Iris pigment epithelial cell (primary cell): ENCODE measurements at regions not wholly inside any gene's neighbourhood (a gene's known extent, or its start where the extent isn't known, plus 50 kb on each side); places are given as distances from the start of the nearest gene placed in this dataset.
A peak's percentile ranks its signal among the peaks of the same experiment; 100 is the strongest.
"Not testable (repeated sequence)": the region's sequence is repeated elsewhere in the genome, so short reads cannot be mapped to it uniquely, and the experiment has no call there.

Experiments
- DNase-seq: peaks from one replicate; pipeline ENCODE4 v3.0.0-alpha.2; 2011; ENCODE audit warnings: low read depth

DNA sequence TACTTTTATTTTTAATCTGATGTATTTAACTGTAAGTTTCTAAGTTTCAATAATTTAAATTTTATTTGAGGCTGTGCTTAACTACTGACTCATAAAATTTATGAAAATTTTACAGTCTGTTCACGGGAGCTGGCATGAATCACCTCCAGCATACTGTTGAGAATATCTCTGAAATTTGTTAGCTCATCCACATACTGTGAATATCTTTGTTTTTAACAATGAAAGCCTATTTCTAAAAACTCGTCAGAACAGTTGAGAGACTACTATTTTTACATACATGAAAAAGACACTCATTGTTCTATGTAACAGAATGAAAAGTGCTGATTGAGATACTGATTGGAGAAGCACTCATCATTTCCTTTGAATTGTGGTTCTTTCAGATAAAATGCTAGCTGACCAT lies 749.3 kb downstream of the TENT5A start:
- peak; percentile 22 for DNase-seq

DNA sequence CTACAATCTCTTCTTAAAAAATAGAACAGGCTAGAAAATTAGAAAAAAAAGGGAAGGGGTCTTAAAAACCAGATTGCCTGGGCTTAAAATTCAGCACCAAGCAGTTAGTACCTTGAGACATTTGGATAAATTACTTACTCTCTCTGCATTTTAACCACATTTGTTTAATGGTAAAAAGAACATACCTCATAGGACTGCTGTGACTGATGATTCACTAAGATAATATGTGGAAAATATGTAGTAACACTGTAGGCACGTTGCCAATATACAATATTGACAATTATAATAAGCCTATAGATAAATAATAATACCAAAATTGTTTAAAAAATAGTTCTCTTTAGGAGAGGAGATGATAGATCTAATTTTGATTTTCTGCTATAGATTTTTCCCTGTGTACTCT lies 750.4 kb downstream of the TENT5A start:
- peak; percentile 33 for DNase-seq

DNA sequence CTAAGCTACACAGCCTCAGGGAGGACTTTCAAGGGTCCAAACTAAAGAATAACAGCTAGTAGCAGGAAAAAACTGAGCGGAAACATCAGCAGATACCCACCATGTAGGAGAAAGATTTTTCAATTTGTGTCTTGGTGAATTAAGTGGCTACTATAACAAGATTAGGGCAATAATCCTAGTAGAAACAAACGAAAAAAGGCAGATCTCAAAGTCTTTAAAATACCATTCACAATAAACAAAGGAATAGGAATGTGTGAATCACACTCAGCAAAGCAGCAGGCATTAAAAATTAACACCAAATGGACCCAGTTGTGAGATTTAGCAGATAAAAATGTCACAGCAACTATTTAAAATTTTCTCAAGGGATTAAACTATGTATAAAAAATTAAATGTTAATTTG lies 761.2 kb downstream of the TENT5A start:
- DNase-seq = no peak

DNA sequence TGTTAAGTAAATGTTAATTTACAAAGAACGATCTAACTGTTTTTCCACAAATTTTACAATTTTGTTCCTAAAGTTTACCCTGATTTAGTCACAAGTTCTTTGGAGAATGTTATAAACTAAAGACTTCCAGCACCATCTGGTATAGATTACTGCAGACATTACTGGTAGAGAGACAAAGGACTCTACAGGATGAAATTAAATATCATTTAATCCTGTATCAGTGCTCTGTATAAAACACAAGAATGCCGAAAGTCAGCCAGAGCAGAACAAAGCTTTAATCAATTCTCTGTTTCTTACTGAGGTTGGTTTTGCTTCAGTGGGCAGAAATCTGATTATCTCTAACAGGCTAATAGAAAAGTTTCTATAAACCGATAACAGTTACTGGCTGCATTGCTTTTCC lies 763.6 kb downstream of the TENT5A start:
- DNase-seq = no peak

DNA sequence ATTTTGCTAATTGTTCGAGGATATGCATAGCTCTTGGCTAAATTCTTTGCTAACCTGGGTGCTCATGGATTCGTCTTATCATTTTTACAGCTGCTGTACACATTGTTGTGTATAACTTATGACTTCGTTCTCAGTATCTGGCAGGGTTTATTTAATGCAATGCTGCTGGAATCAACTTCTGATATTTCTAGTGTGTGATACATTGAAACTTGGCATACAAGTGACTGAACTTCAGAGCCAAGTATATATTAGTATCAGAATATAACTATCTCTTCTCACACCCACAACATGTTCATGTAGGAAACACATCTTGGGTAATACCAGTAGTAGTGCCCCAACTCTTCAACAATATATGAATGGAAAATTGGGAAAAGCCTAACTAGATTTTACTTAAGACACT lies 764.2 kb downstream of the TENT5A start:
- no peak for DNase-seq

DNA sequence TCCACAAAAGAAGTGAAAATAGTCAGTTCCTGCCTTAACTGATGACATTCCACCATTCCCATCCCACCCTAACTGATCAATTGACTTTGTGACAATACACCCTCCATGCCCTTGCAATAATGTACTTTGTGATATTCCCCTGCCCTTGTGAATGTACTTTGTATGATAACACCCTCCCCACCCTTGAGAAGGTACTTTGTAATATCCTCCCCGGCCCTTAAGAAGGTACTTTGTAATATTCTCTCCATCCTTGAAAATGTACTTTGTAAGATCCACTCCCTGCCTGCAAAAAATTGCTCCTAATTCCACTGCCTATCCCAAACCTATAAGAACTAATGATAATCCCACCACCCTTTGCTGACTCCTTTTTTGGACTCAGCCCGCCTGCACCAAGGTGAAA lies 771.3 kb downstream of the TENT5A start:
- DNase-seq = not testable (repeated sequence)

DNA sequence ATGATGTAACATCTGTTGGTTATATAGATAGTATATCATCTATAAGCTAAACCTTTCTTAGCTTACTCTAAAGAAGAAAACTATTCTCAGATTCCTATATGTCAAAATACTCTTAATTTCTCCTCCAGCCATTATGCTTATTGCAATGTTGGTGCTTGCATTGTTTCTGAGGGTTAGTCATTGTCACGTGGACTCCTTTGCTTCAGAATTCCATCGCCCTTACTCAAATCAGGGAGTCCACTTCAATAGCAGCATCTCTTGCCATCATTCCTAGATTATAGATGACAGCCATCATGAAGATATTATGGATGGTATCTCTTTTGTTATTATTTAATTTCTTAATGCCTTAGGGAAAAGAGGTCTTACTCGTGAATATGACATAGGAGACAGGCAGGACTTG lies 776.1 kb downstream of the TENT5A start:
- DNase-seq = no peak

DNA sequence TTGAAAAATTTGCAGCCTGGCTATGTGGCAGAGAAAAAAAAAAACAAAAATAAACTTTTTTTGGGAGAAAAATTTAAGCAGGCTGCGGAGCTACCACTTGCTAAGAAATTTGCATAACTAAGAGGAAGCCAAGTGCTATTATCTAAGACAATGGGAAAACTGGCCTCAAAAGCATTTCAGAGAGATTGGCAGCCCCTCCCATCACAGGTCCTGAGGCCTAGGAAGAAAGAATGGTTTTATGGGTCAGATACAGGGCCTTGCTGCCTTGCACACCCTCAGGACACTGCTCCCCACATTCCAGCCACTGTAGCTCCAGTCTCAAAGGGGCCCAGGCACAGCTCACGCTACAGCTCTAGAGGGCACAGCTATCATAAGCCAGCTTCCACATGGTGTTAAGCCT lies 777.9 kb downstream of the TENT5A start:
- DNase-seq = no peak

DNA sequence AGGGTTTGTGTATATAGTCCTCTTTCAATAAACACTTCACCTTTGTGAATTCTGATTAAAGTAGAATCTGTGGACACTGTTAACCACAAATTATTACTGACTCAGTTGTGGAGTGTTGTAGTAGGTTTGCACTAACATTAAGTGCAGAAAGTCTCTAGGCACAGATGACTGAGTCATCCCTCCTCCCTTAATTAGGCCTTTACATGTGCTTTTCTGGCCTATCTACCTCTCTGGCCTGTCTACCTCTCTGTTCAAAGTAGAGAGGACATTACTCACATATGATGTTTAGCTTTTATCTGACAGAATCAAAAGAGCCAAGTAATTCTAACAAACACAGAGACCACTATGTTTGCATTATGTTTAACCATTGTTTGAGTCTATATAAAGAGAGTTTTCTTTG lies 783.0 kb downstream of the TENT5A start:
- DNase-seq = no peak

DNA sequence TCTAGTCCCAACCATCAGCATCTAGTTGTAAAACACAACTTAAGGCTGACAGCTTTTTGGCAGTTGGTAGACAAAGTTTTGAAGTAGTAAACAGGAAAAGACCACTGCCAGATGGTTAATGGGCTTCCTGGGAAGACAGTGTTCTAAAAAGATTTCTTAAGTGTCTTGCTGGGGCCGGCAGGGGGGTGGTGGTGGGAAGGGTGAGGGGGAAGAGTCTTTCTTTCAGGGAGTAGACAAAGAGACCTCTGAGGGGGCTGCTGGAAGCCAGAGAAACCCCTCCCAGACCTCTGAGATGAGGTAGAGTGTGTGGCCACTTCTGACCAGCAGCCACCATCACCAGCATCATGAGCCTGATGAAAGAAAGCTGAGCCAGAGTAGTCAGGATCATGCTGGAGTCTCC lies 784.9 kb downstream of the TENT5A start:
- no peak for DNase-seq

DNA sequence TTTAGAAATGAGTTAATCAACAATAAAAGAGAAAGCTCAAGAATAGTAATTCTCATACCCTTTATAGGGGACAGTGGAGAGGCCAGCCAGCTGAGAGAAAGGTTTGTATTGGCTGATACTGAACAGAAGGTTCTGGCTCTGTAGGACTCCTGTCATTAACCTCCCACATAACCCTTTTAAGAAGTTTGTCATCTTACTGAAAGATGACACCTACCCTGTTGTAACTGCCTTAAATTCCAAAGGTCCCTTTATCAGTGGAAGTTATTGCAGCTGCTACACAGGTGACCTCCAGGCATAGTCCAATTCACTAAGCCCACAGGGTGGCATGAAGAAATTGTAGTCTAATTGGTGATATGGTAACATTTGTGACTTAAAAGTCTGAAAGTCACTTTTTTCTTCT lies 790.1 kb downstream of the TENT5A start:
- DNase-seq = no peak

DNA sequence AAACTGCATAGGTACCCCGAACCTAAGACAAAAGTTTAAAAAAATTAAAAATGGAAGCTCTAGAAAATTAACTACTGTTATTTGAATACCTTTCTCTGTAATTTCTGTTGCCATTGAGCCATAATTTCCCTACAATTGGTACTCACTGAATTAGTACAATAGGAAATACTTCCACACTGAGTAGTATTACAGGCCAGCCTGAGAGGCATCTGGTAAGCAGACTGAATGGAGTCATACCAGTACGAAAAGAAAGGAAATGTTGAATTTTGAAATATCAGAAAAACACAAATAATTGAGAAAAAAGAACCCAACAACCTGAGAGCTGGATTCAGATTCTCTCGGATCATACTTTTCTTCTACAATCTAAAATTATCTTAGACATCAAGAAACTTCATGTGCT lies 791.3 kb downstream of the TENT5A start:
- DNase-seq = no peak

DNA sequence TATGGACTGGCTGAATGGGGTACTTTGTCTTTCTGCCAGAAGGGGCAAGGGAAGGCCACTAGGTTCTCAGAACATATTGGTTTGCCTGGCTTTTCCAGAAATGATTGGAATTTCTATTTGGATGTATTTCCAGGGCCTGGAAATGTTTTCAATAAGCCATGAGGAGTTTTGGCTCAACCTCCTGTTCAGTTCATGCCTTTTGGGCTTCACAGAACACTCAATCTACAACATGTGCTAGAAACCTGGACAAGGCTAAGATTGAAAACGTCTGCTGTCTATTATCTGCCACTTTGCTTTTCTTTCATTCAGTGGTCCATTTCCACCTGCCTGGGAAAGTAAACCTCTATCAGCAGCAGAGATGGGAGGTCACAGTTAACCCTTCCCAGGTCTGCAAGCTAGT lies 793.4 kb downstream of the TENT5A start:
- no peak for DNase-seq

DNA sequence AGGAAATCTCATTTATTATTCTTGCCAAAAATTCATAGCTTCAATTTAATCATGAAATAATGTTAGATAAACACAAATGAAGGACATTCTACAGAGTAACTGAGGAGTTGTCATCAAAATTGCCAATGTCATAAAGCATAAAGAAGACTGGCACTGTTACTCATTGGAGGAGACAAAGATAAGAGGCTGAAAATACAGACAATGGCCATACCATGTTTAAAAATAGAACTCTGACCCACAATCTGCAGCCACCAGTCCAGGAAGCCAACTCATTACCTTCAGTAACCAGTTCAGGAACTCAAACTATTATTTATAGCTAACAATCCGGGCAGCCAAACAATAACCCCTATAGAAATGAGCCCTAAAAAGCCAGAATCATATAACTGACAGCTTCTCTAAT lies 795.6 kb downstream of the TENT5A start:
- no peak for DNase-seq

DNA sequence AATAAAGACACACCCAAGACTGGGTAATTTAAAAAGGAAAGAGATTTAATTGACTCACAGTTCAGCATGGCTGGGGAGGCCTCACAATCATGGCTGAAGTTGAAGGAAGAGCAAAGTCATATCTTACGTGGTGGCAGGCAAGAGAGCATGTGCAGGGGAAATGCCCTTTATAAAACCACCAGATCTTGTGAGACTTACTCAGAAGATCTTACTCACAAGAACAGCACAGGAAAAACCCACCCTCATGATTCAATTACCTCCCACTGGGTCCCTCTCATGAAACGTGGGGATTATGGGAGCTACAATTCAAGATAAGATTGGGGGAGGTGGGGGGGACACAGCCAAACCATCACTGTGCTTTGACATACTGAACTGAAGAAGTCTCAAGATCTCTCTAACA lies 800.0 kb downstream of the TENT5A start:
- DNase-seq = not testable (repeated sequence)

DNA sequence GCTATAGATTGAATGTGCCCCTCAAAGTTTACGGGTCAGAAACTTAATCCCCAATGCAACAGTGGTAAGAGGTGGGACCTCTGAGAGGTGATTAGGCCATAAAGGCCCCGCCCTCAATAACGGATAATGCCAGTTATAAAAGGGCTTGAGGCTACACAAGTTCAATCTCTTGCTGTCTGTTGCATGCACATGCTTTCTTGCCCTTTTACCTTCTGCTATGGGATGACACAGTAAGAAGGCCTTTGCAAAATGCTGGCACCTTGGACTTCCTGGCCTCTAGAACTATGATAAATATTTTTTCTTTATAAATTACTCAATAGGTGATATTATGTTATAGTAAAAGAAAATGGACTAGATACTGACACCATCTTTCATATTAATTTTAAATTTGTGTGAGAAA lies 806.1 kb downstream of the TENT5A start:
- DNase-seq = no peak

DNA sequence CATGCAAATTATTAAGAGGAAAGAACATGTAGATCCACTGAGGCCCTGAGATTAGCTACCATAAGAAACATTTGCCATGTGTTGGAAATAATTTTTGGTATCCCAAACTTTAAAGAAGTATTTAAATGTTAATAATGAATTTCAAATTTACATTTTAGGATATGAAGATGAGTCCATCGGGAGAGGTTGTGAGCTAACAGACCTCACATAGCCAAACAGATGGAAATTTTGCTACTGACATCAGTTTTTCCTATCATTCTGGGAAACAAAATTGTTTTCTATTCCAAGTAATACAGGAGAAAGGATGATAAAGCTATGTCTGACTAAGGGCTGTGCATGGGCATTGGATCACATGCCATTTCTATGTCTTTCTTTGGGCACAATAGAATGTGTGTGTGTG lies 809.6 kb downstream of the TENT5A start:
- no peak for DNase-seq

DNA sequence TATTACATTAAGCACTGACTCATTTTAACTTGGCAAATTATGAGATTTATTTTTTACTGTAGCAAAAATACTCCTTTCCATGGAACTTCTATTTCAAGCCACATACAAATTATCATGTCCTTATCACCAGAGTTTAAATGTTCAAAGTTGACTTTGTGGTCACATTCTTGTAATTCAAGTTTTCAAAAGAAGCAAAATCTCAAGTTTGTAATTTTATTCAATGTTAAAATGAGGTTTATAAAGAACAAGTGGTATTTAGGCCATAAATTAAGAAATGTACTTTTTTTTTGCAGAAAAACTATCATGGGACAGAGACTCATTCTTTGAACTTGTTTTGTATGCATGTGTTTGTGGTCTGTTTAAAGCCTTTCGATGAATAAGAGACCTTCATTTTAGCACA lies 811.5 kb downstream of the TENT5A start:
- DNase-seq = no peak

DNA sequence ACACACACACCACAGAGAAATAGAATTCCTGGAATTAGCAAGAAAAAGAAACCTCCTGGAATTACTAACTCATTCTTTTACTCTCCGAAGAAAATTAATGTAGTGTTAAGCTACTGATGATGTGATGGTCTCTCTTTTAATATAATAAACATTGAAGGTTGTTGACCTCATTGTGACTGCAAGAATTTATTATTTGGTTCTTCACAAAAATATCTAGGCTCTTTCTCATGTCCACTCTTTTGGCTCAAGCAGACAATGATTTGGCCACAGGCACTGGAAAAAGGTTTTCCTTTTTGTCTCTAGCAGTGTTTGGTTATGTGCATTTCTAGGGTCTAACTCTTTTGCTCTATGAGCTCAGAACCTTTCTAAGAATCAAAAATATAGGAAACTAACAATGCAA lies 811.9 kb downstream of the TENT5A start:
- no peak for DNase-seq

DNA sequence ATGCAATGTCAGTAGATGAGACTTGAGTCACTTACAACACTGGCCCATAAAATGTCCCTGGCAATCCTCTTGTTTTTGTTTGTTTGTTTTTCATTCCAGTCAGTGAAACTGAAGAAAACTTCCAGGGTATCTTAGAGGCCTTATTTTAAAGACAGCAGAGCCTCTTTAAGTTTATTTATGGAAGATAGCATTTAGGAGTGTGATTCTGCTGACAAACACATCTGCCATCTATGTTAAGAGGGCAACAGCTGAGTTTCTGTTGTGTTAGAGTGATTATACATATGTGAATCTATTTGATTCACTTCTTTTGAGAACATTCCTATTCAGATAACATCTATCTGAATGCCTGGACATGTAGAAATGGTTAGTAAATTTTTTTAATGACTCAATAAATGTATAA lies 812.6 kb downstream of the TENT5A start:
- DNase-seq = no peak

DNA sequence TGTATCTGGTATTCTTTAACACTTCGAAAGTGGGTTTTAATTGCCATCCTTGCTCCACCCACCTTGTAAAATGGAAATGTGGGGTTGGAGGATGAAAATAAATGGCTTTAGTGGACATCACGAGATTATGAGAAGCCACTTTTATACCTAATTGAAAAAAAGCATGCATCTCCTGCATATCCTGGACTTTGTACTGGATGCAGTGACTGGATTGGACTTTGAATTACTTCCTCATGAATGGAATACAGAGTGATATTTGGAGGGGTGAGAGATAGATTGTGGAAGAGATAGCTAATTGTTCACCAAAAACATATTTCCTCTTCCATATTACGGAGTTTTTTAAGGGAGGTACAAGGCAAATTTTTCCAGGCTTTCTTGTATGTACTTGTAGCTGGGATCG lies 813.0 kb downstream of the TENT5A start:
- DNase-seq = no peak

DNA sequence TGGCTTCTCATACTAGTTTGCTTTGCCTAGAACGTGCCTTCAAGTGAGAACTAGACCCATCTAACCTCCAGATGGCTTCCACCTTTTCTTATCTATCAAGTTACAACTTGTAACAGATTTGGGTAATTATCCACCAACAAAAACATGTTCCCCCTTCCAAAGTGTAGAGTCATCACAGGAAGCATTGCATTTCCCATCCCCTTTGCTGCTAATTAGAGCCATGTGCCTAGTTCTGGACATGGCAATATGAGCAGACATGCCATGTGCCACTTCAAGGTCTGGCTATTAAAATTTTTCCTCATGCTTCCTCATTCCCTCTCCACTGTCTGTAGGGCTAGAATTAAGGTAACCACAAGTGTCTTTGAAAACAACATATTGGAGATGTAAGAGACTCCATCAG lies 814.4 kb downstream of the TENT5A start:
- no peak for DNase-seq

DNA sequence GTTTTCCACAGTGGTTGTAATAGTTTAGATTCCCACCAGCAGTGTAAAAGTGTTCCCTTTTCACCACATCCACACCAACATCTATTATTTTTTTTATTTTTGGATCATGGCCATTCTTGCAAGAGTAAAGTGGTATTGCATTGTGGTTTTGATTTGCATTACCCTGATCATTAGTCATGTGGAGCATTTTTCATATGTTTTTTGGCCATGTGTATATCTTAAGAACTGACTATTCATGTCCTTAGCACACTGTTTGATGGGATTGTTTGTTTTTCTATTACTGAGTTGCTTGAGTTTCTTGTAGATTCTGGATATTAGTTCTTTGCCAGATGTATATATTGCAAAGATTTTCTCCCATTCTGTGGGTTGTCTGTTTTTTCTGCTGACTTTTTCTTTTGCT lies 820.1 kb downstream of the TENT5A start:
- DNase-seq = peak; percentile 41

DNA sequence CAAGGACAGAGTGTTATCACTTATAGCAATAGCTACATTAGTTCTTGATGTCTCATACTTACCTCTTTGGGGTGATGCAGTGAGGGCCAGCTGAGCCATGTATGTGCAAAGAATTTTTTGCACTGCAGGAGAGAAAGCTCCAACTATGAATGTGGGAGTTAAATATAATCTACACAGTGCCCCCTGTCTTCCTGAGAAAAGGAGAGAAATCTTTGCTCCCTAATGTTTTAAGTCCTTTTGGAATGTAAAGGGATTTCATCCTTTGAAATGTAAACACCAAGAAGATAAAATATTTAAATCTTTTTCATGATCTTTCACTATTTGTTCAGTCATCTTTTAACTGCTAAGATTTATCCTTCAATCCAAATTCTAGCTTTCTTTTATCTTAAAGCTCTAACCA lies 822.1 kb downstream of the TENT5A start:
- no peak for DNase-seq

DNA sequence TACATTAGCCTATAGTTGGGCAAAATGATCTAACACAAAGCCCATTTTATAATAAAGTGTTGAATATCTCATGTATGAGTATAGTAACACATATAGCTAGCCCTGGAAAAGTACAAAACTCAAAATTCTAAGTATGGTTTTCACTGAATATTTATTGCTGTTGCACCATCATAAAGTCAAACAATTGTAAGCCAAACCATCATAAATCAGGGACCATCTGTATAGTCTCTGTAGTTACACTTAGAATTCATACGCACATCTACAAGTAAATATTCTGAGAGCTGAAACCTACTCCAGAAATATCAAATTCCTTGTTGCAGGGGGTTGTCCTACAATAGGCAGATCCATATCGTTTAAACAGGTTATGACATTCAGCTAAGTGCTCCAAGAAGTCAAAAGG lies 817.3 kb downstream of the BCKDHB start:
- no peak for DNase-seq
